GM18511 (cell line): ENCODE measurements at regions not wholly inside any gene's neighbourhood (a gene's known extent, or its start where the extent isn't known, plus 50 kb on each side); places are given as distances from the start of the nearest gene placed in this dataset.
A peak's percentile ranks its signal among the peaks of the same experiment; 100 is the strongest.
"Not testable (repeated sequence)": the region's sequence is repeated elsewhere in the genome, so short reads cannot be mapped to it uniquely, and the experiment has no call there.

Experiments used
- ATAC-seq: cut with Tn5 transposase; IDR thresholded peaks from one replicate; pipeline ENCODE4 v1.9.1; 2021; ENCODE audit warnings: mild to moderate bottlenecking, moderate library complexity; ENCODE audit not compliant: unreplicated experiment

DNA sequence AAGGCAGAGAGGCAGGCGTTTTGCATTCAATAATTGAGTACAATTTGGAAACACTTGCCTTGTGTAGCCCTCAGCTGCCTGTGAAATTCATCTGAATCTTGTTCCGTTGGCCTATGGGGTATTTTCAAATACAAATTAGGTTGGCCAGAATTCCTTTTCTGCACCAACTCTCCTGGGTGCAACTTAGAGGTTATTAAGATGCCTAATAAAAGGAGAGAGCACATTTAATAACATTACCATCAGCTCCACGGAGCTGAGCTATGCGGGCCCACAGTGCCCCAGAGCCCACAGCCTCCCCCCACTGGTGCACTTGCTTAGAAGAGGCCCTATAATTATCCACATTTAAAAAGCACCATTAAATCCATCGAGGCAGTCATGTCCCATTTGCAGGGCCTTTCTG lies 367.6 kb upstream of the CLINT1 start:
- ATAC-seq = no peak

GRCh38 chr5:158224253-158224652 lies 365.3 kb upstream of the CLINT1 start:
- no peak for ATAC-seq

GRCh38 chr5:158223054-158223600 lies 364.2 kb upstream of the CLINT1 start:
- ATAC-seq = no peak

GRCh38 chr5:158212917-158213316 lies 354.0 kb upstream of the CLINT1 start:
- no peak for ATAC-seq

GRCh38 chr5:158212237-158212636 lies 353.3 kb upstream of the CLINT1 start:
- no peak for ATAC-seq

- ATAC-seq = no peak
Measured at GRCh38 chr5:158209219-158209908, 350.4 kb upstream of the CLINT1 start.

DNA sequence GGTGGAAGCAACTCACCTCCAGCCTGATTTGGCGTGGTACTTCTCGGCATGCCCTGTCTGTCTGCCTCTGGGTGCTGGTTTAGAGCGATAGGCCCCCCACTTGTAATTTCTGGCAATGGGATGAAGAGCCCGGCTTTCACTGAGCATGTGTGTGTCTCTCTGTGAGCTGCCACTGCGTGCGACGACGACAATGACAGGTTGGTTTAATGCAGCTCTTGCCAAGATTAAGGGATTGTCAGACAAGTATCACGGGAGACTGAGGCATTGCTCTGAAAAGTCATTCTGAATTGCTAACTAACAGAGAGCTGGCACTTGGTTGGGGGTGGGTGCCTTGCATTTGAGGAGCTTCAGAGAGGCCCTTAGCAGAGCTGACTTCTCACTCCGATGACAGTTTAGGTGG lies 348.8 kb upstream of the CLINT1 start:
- no peak for ATAC-seq

GRCh38 chr5:158205992-158206391 lies 347.0 kb upstream of the CLINT1 start:
- no peak for ATAC-seq

DNA sequence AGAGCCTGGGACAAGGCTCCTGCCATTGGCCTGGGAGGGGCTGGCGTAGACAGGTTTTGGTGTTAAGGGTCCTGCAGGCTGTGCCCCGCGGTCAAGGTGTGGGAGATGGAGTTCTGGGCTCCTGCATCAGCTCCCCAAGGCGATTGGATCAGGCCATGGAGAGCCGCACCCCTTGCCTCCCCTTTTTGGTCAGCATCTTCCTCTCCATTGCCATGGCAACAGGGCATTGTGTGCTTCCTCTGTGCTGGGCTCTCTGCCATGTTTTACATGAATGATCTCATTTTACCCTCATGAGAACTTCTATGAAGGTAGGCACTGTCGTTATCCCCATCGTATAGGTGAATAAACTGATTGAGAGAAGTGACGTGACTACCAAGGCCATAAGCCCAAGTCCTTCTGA lies 344.3 kb upstream of the CLINT1 start:
- no peak for ATAC-seq

GRCh38 chr5:158202801-158203200 lies 343.9 kb upstream of the CLINT1 start:
- no peak for ATAC-seq

- ATAC-seq = no peak
Measured at GRCh38 chr5:158200619-158201018, 341.7 kb upstream of the CLINT1 start.

DNA sequence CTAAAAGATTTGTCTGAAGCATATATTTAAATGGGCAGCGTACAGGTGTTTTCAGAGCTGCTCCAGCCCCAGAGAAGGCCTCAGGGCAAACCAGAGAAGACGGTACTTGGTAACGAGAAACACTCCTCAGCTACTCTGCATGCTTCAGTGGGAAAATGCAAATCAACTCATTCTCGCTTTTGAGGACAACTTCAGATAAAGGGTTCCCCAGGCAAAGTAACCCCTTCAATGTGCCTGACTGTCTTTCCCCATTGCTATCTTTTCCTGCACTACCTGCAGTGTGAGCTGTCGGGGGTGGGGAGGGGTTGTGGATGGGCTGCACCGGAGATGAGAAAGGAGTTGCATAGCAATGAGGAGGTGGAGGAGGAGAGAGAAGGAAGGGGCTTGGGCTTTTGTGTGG lies 339.7 kb upstream of the CLINT1 start:
- peak; percentile 95 for ATAC-seq

DNA sequence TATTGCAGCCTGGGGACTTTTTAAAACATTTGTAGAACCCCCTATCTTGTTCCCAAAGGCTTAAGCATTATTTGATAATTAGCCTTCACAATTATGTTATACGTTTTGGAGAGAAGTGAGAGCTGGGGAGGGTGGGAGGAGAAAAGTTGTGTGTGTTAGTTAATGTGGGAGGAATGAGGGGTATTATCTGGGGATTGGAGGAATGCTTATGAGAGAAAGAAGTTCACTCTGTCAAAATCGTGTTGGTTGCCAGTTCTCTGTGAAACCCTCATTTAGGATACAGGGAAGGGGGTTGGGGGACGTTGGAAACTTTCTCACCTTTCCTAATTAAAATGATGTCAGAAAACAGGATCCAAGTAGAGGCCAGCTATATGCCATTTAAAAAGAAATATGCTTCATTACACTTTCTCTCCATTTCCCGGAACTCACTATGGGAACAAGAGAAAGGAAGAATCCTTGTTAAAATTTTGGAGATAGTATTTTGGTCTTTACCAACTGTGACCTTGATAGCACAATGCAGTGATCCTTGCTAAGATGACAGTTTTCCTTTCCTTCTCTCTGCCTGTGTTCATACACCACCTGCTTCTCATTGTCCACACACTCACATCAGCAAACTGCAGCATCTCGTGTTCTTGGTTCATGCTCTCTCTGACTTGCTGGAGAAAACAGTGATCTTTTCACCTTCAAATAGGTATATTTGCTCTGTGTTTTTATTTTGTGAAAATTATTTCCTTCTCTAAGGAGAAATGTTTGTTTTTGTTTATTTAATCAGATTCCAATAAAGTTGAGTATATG lies 336.7 kb upstream of the CLINT1 start:
- no peak for ATAC-seq

DNA sequence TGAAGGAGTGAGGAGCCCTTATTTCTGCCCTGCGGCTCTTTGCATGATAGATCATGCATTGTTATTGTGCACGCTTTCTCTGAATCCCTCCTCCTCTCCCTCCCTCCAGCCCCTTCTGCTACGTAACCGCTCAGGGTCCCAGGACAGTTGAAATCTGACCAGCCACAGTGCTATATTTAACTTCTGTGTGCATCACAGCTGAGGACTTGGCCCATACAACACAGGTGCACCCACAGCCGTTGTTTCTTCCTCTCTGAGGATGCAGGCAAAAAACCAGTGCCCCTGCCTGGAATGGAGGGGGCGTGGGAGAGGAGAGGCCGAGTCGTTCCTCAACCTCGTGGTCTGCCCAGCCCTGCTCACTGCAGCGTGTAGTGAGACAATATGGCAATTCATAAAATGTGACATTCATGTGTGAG lies 335.6 kb upstream of the CLINT1 start:
- no peak for ATAC-seq

GRCh38 chr5:158193395-158193794 lies 334.4 kb upstream of the CLINT1 start:
- not testable (repeated sequence) for ATAC-seq

DNA sequence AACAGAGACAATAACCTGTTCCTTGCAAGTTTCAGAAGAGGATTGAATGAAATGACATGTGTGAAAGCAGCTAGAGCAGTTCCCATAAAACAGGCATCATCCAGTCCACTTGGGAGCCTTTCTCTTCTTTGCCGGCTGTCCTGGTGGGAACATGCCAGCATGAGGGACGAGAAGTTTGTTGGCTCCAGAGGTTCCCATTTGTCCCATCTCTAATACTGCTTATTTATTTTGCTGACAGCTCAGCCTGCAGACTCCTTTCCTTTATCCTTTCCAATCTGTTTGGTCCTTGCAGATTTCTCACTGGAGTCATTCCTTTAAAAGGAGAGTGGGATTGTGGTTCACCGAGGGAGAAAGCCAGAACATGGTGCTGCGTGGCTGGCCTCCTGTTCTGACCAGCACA lies 321.5 kb upstream of the CLINT1 start:
- ATAC-seq = no peak

DNA sequence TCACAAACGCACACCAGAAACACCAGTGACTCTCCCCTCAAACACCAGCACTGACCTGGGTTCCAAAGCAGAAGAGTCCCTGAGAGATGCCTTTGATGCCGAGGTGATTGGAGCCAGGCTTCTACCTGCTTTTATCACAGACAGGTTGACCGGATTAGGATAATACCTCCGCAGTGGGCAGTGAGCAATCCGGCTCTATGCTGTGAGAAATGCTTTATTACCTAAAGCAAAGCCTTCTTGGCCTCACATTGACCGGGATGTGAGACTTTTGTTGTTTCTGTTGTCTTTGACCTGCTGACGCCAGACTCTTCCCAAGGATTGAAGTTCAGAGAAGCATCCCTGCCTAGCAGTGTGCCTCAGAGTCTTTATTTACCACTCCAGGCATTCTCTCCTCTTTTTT lies 320.3 kb upstream of the CLINT1 start:
- ATAC-seq = no peak

- no peak for ATAC-seq
Measured at GRCh38 chr5:158178535-158178934, 319.6 kb upstream of the CLINT1 start.

DNA sequence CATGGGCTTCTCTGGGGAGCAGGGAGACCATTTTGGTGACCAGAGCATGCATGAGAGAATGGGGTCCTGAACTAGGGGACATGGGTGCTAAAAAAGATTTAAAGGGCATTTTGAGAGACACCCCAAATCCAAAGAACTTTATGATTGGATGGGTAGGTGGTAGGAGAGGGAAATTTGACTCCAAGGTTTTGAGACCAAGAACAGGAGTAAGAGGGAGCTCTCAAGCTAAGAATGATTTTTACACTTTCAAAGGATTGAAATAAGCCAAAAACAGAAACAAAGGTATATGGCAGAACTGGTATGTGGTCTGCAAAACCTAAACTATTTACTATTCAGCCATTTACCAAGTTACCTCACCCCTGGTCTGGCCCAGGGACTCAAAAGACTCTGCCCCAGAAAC lies 318.2 kb upstream of the CLINT1 start:
- ATAC-seq = no peak

DNA sequence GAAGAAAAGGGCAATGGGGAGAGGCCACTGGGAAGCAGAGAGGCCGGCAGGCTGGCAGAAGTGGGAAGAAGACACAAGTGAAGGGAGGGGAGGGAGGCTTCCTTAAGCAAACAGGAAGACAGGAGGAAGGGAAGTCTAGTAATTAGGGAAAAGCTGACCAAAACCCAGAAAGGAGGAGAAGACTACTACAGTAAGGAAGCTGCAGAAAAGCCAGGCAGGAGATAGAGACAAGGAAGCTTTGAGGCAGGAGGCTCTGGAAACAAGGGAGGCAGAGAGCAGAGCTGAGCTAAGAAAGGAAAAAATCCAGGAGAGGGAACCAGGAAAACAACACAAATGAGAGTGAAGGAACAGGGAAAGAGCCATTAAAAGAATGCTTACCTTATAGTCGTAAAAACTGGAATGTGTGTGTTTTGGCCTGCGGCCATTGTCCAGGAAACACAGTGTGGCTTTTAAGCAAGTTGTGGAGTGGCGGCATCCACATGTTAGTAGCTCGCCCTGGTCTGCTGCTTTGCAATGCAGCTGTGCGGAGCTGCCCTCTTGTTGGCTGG lies 317.1 kb upstream of the CLINT1 start:
- ATAC-seq = no peak

DNA sequence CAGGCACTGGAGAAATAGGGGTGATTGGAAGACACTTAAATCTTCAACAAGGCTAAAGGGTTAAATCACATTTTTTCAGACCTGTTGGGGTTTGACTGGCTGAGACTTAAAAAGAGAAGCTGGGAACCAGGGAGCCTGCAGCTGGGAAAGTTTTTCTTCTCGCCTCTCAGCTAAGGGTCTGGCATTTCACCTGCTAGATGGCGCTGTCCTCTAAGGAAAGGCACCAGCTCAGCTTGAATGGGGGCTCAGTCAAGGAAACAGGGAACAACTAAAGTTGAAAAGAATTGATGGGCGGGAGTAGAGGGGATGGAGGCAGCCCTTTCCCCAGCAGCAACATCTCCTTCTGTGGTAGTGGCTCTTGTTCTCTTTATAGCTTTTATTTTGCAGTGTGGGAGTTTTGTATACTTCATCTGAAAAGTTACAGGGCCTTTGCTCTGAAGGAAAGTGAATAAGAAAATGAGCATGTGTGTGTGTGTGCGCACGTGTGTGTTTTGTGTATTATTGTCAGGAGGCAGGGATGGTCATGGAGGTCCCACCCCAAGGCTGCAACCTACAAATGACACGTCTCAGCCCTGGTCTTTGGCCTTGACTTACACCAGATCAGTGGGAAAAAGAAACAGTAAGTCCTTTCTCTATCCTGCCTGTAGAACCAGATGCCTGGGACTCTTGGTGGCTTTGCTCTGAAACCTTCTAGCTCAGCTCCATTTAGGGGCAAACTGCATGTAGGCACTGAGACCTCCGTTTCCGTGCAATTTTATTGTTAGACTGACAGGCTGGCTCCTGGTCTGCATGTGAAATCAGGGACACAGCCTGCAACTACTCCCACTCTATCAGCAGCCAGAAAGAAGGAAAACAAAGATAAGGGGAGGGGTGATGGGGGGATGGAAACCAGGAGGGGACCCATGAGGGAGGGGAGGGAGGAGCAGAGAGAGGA lies 316.2 kb upstream of the CLINT1 start:
- peak; percentile 60 for ATAC-seq
